Type B pancreatic cell (in vitro differentiated cells): ENCODE measurements at regions not wholly inside any gene's neighbourhood (a gene's known extent, or its start where the extent isn't known, plus 50 kb on each side); places are given as distances from the start of the nearest gene placed in this dataset.

ENCODE experiments used
- DNase-seq: peaks from one replicate; pipeline ENCODE4 v3.0.0; 2021; ENCODE audit warnings: mixed read lengths; ENCODE audit not compliant: unreplicated experiment; ENCODE audit errors: extremely low spot score
- H3K27ac Mint-ChIP-seq: 2 replicates; pipeline ENCODE4 v1.8.0; 2021; ENCODE audit warnings: mild to moderate bottlenecking, mixed read lengths
- H3K27me3 Mint-ChIP-seq: 2 replicates; pipeline ENCODE4 v1.8.0; 2021; ENCODE audit warnings: mixed read lengths
- H3K36me3 Mint-ChIP-seq: 2 replicates; pipeline ENCODE4 v1.8.0; 2021; ENCODE audit warnings: mixed read lengths
- H3K4me1 Mint-ChIP-seq: one replicate; pipeline ENCODE4 v1.8.0; 2021; ENCODE audit warnings: mixed read lengths; ENCODE audit not compliant: unreplicated experiment
- H3K4me3 Mint-ChIP-seq: 2 replicates; pipeline ENCODE4 v1.8.0; 2021; ENCODE audit warnings: mild to moderate bottlenecking, mixed read lengths
- H3K9me3 Mint-ChIP-seq: 2 replicates; pipeline ENCODE4 v1.8.0; 2021; ENCODE audit warnings: mixed read lengths
- CTCF ChIP-seq: fragments of 200-600 bp; sonication (generic); conservative IDR thresholded peaks from 2 replicates; pipeline ENCODE4 v1.5.0; 2021; ENCODE audit warnings: antibody characterized with exemption, mild to moderate bottlenecking

GRCh38 chr2:241961454-241961853 lies 91.9 kb downstream of the RTP5 start:
- peaks cover 6% of the 10 kb centered on the region for H3K27me3 Mint-ChIP-seq
- no peak for DNase-seq
- no peak overlapping the region for H3K4me3 Mint-ChIP-seq
- H3K36me3 Mint-ChIP-seq, result no peaks in the 10 kb centered on the region
- TF ChIP-seq CTCF, result no peak
- no peak overlapping the region for H3K27ac Mint-ChIP-seq
- peaks cover 12% of the 10 kb centered on the region for H3K4me1 Mint-ChIP-seq
- no peaks in the 10 kb centered on the region for H3K9me3 Mint-ChIP-seq

GRCh38 chr2:241964133-241964532 lies 94.6 kb downstream of the RTP5 start:
- Mint-ChIP-seq H3K9me3 (no peaks in the 10 kb centered on the region), H3K36me3 (no peaks in the 10 kb centered on the region), H3K27me3 (peaks cover 6% of the 10 kb centered on the region), H3K27ac (no peak overlapping the region), H3K4me3 (no peak overlapping the region), H3K4me1 (peaks cover 12% of the 10 kb centered on the region)
- DNase-seq, result no peak
- TF ChIP-seq CTCF, result no peak

- Mint-ChIP-seq H3K4me1 (peaks cover 12% of the 10 kb centered on the region), H3K27me3 (peaks cover 3% of the 10 kb centered on the region), H3K9me3 (no peaks in the 10 kb centered on the region), H3K4me3 (peak overlapping the region; percentile 12), H3K27ac (no peak overlapping the region), H3K36me3 (no peaks in the 10 kb centered on the region)
- DNase-seq, result no peak
- no peak for TF ChIP-seq CTCF
These were observed 96.4 kb downstream of the RTP5 start for GRCh38 chr2:241965931-241966412.

GRCh38 chr2:241966647-241967466 lies 97.3 kb downstream of the RTP5 start:
- no peak for TF ChIP-seq CTCF
- Mint-ChIP-seq H3K4me1 (peaks cover 12% of the 10 kb centered on the region), H3K36me3 (no peaks in the 10 kb centered on the region), H3K9me3 (no peaks in the 10 kb centered on the region), H3K27me3 (peaks cover 3% of the 10 kb centered on the region), H3K27ac (no peak overlapping the region), H3K4me3 (no peak overlapping the region)
- no peak for DNase-seq

- Mint-ChIP-seq H3K36me3 (no peaks in the 10 kb centered on the region), H3K4me1 (peaks cover 12% of the 10 kb centered on the region), H3K27ac (no peak overlapping the region), H3K9me3 (no peaks in the 10 kb centered on the region), H3K27me3 (peaks cover 3% of the 10 kb centered on the region), H3K4me3 (no peak overlapping the region)
- DNase-seq, result no peak
- no peak for TF ChIP-seq CTCF
These were observed 98.1 kb downstream of the RTP5 start for GRCh38 chr2:241967467-241968144.
